SIG-M5 treated with dmso at 0.1 percent for 504 hours (cell line): ENCODE measurements at regions not wholly inside any gene's neighbourhood (a gene's known extent, or its start where the extent isn't known, plus 50 kb on each side); places are given as distances from the start of the nearest gene placed in this dataset.

ENCODE experiments used
- DNase-seq: peaks from one replicate; lab custom pipeline; 2025; ENCODE audit not compliant: unreplicated experiment; lab: John Stamatoyannopoulos, UW

- no peak for DNase-seq
Measured at GRCh38 chr16:79543219-79543618, 57.3 kb downstream of the MAF start.

GRCh38 chr16:79542237-79542774, 58.2 kb downstream of the MAF start:
- DNase-seq, result no peak

- no peak for DNase-seq
Measured at GRCh38 chr16:79540825-79541595, 59.5 kb downstream of the MAF start.

GRCh38 chr16:79537584-79537983, 63.0 kb downstream of the MAF start:
- no peak for DNase-seq

GRCh38 chr16:79536958-79537357, 63.6 kb downstream of the MAF start:
- DNase-seq, result no peak

GRCh38 chr16:79535130-79535529, 65.4 kb downstream of the MAF start:
- DNase-seq, result no peak

GRCh38 chr16:79534143-79534542, 66.4 kb downstream of the MAF start:
- no peak for DNase-seq

- no peak for DNase-seq
Measured at GRCh38 chr16:79533292-79533691, 67.2 kb downstream of the MAF start.

- DNase-seq, result no peak
Measured at GRCh38 chr16:79532785-79533184, 67.8 kb downstream of the MAF start.

- DNase-seq, result no peak
Measured at GRCh38 chr16:79532273-79532672, 68.3 kb downstream of the MAF start.

- no peak for DNase-seq
Measured at GRCh38 chr16:79528338-79528737, 72.2 kb downstream of the MAF start.

GRCh38 chr16:79523971-79524370, 76.6 kb downstream of the MAF start:
- DNase-seq, result no peak

GRCh38 chr16:79519448-79519847, 81.1 kb downstream of the MAF start:
- no peak for DNase-seq

GRCh38 chr16:79517156-79517555, 83.4 kb downstream of the MAF start:
- DNase-seq, result no peak

GRCh38 chr16:79510879-79511278, 89.7 kb downstream of the MAF start:
- no peak for DNase-seq

GRCh38 chr16:79509906-79510305, 90.6 kb downstream of the MAF start:
- no peak for DNase-seq

- DNase-seq, result peak; percentile 38
Measured at GRCh38 chr16:79509211-79509631, 91.3 kb downstream of the MAF start.

GRCh38 chr16:79508294-79508693, 92.2 kb downstream of the MAF start:
- DNase-seq, result no peak

- DNase-seq, result no peak
Measured at GRCh38 chr16:79505344-79505743, 95.2 kb downstream of the MAF start.

- DNase-seq, result no peak
Measured at GRCh38 chr16:79503511-79503910, 97.0 kb downstream of the MAF start.

GRCh38 chr16:79501446-79501845, 99.1 kb downstream of the MAF start:
- no peak for DNase-seq

GRCh38 chr16:79500866-79501265, 99.7 kb downstream of the MAF start:
- DNase-seq, result no peak

- DNase-seq, result no peak
Measured at GRCh38 chr16:79500286-79500685, 100.3 kb downstream of the MAF start.
